Activated CD8-positive, alpha-beta T cell treated with anti-CD3 and anti-CD28 coated beads, Interleukin-2, amount 10 ng/mL, durations not matched to agents 7 days and 5 days (primary cell): ENCODE measurements at regions not wholly inside any gene's neighbourhood (a gene's known extent, or its start where the extent isn't known, plus 50 kb on each side); places are given as distances from the start of the nearest gene placed in this dataset. TPM values are rescaled to one million over a fixed set of nuclear protein-coding genes. Genes with fewer than 3 reads are reported as not detected.

Experiments used
- microRNA-seq: library from miRNA; unstranded; fragments of <30 nt; microRNA quantifications from one replicate; pipeline ENCODE4 v1.2.0, GENCODE V29; 2022

Small RNA genes lying in the stretch of these regions (microRNA-seq; reads per million reads assigned to microRNA genes)
- not detected for gene MIR1202
